Stimulated activated CD8-positive, alpha-beta memory T cell treated with anti-CD3 and anti-CD28 coated beads, Interleukin-15, amount 100 ng/mL, for 48 hours (primary cell): ENCODE measurements at regions not wholly inside any gene's neighbourhood (a gene's known extent, or its start where the extent isn't known, plus 50 kb on each side); places are given as distances from the start of the nearest gene placed in this dataset.
"Not testable (repeated sequence)": the region's sequence is repeated elsewhere in the genome, so short reads cannot be mapped to it uniquely, and the experiment has no call there.

Experiments used
- DNase-seq, 2 donors: peaks; one replicate each; pipeline ENCODE4 v3.0.0-alpha.2; 2020; ENCODE audit warnings: low read depth in 2 of 2

- no peak for DNase-seq
Observed at GRCh38 chr15:24835301-24835700, 119.5 kb upstream of the SNRPN start.

- no peak for DNase-seq
Observed at GRCh38 chr15:24848050-24848449, 106.7 kb upstream of the SNRPN start.

GRCh38 chr15:24856397-24857390, 98.1 kb upstream of the SNRPN start:
- DNase-seq = no peak

- DNase-seq = no peak
Observed at GRCh38 chr15:24857763-24858162, 97.0 kb upstream of the SNRPN start.

- DNase-seq = not testable (repeated sequence)
Observed at GRCh38 chr15:24858183-24858582, 96.6 kb upstream of the SNRPN start.

GRCh38 chr15:24858737-24859601, 95.8 kb upstream of the SNRPN start:
- no peak for DNase-seq

- no peak for DNase-seq
Observed at GRCh38 chr15:24861014-24861690, 93.6 kb upstream of the SNRPN start.

GRCh38 chr15:24862726-24863521, 91.9 kb upstream of the SNRPN start:
- DNase-seq = no peak

- no peak for DNase-seq
Observed at GRCh38 chr15:24865303-24865702, 89.5 kb upstream of the SNRPN start.

GRCh38 chr15:24877174-24877573, 77.6 kb upstream of the SNRPN start:
- no peak for DNase-seq

- no peak for DNase-seq
Observed at GRCh38 chr15:24878153-24878552, 76.6 kb upstream of the SNRPN start.

GRCh38 chr15:24879492-24879891, 75.3 kb upstream of the SNRPN start:
- DNase-seq = no peak

GRCh38 chr15:24880663-24881062, 74.1 kb upstream of the SNRPN start:
- DNase-seq = no peak

- DNase-seq = no peak
Observed at GRCh38 chr15:24886538-24886937, 68.2 kb upstream of the SNRPN start.

GRCh38 chr15:24898715-24899272, 56.0 kb upstream of the SNRPN start:
- DNase-seq = no peak

- no peak for DNase-seq
Observed at GRCh38 chr15:24899367-24899766, 55.4 kb upstream of the SNRPN start.

GRCh38 chr15:24899795-24900194, 55.0 kb upstream of the SNRPN start:
- no peak for DNase-seq

GRCh38 chr15:24901409-24901808, 53.4 kb upstream of the SNRPN start:
- no peak for DNase-seq
